Hematopoietic multipotent progenitor cell treated with erythropoietin and hydrocortisone succinate and interleukin-3 and kit ligand, for 6 days (in vitro differentiated cells): ENCODE measurements at regions not wholly inside any gene's neighbourhood (a gene's known extent, or its start where the extent isn't known, plus 50 kb on each side); places are given as distances from the start of the nearest gene placed in this dataset.

Source experiments
- DNase-seq: peaks from one replicate; pipeline ENCODE4 v3.0.0-alpha.2; 2015

DNA sequence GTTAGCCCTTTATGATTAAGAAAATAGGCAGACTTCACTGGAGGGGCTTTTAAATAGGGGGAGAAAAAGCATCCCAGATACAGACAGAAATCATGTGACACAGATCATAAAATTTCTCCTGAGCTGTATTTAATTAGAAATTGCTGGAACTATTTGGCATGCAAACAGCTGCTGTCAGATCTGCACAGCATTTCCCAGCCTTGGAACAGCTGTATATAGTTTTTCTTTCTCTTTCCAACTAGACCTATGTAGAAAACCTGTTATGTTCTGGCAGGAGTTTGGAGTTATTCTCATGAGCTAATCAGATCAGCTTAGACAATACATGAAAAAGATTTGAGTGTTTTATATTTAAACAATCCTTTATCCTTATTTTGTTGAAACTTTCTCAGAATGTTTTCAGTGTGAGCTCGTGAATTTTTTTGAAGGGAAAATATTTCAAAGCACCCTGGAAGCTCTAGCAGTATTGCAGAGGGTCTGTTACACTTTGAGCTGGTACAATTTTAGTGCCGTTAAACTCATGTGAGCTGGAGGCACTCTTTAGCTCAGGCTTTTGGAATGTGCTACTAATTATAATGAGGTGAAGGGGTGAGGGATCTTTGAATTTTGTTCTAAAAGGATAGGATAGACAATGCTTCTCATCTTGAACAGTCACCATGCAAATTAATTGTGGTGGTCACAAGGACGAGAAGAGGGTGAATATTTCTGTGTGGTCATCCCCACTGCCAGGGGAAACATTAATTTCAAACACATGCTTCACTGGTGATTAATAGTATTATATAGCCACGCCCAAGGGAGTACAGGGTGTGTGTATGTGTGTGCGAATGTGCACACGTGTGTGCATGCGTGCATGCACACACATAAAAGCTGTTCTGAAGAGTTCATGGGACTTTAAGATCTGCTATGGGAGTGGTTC lies 239.4 kb upstream of the FBXL7 start:
- DNase-seq: no peak

DNA sequence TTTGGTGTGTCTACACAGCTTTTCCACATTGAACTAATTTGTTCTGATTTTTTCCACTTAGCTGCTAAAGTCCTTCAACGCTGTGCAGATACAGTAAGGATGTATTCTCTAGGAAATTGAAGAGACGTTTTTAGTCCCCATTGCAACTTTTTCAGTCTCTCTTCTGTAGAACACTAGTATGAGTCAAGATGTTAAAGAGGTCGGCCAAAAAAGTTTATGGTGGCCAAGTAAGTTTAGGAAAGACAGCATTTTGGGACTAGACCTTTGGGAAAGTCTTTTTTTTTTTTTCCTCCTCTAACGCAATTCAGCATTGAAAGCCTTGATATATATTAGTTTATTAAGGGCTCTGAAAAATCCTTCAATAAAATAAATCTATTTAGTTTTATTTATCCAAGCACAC lies 243.5 kb upstream of the FBXL7 start:
- no peak for DNase-seq

DNA sequence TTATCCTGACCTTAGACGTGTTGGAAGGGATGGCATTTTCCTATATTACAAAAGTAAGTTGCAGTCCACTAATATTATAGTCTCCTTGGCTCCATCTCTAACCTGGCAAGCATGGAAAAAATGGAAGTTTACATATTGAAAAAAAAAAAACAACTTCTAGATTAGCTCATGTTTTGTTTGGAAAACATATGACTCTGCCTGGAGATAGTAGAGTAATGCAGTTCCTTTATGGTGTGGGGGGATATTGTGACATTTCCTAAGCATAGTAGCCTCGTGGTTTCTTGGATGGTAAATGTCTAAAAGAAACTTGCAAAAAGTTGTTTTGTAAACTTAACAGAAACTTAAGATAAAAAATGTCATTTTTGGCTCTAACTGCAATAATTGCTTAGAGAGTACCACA lies 244.4 kb upstream of the FBXL7 start:
- DNase-seq: no peak

DNA sequence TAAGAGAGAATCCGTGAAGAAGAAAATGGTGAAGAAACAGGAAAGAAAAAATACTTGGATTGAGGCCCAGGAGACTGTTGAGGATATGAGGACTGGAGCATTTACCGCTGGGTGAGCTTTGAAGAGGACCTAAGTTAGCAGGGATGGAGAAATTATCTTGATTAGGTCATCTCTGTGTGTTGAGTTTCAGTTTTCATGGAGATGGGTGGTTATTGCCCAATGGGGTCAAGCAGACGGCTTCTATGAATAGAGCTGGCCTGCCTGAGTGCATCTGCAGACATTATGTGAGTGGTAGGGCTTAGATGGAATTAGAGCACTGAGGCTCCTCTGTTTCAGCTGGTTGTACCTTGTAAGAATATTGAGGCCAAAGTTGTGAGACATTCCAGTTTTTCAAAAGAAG lies 245.4 kb upstream of the FBXL7 start:
- DNase-seq: no peak

DNA sequence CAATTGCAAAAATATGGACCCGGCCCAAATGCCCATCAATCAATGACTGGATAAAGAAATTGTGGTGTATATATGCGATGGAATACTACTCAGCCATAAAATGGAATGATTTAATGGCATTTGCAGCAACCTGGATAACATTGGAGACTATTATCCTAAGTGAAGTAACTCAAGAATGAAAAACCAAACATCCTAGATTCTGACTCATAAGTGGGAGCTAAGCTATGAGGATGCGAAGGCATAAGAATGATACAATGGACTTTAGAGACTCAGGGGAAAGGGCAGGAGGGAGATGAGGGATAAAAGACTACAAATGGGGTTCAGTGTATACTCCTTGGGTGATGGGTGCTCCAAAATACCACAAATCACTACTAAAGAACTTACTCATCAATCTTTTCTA lies 247.6 kb upstream of the FBXL7 start:
- no peak for DNase-seq

DNA sequence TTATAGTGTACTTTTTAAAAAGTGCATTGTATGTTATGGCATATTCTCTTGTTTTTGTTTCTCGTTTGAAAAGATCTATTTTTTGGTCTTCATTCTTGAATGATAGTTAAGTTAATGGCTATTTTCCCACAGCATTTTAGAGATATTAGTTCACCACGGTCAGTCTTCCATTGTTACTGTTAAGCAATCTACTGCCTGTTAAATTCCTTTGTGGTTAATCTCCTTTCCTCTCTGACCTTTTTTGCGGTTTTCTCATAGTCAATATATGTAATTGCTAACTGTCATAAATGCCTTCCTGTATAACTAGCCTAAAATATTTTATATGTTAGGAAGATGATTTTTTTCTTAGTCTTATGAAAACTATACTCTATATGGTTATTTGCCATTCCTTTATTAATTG lies 250.8 kb upstream of the FBXL7 start:
- no peak for DNase-seq

DNA sequence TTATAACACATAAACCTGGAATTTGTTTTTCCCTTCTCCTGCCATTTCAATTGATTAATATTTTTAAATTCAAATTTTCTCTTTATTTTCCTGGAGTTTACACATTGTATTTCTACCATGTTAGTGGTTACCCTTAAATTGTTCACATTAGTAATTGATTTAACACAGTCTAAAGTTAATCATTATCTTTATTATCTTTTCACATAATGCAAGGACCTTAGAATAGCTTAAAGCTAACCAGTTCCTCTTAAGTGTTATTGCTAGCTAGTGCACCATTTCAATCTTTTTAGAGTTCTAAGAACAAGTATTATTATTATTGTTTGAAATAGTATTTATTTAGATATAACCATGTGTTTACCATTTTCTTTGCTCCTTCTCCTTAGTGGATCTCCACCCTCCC lies 251.2 kb upstream of the FBXL7 start:
- no peak for DNase-seq

DNA sequence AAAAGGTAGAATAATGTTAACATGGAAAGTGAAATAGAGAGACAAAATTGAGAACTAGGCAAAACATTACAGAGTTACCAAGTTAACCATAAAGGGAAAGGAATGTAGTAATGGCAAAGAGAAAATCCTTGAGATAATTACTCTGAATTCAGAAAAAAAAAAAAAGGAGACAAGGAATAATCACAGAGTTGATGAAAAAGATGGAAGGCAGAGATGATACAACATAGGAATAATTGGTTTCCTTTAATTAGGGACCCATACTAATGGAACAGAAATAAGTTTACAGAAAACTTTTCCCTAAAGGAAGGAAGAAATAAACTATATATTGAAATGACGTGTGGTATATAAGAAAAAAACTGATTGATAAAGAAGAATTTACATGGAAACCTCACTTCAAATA lies 254.1 kb upstream of the FBXL7 start:
- DNase-seq: no peak

DNA sequence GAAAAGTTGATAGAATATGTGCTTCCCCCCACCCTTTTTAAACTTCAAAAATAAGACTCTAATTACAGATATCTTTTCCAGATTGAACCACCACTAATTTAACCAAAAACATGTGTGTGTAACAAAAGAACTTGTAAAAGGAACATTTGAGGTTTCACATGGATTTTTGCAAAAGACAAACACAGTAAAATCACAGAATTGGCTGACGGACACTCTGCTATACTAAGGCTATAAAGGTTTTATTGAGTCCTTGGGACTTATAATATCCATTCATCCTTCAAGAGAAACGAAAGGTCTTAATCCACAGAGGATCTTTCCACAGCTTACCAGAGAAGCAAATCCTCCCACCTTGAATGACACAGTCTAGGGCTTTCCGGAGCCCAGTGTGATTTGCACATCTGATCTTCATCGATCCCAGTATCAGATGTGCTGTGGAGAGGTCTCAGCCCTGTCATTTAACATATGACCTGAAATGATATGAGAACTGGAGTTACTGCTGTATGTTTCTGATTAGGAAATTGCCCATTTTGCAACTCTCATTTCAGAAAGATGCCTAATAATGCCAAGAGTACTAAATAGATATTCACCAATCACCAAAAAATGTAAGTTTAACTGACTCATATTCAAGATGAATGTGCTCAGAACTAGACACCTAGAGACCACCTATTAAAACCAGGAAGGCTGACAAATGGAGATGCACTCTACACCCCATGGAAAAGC lies 256.5 kb upstream of the FBXL7 start:
- DNase-seq: no peak

DNA sequence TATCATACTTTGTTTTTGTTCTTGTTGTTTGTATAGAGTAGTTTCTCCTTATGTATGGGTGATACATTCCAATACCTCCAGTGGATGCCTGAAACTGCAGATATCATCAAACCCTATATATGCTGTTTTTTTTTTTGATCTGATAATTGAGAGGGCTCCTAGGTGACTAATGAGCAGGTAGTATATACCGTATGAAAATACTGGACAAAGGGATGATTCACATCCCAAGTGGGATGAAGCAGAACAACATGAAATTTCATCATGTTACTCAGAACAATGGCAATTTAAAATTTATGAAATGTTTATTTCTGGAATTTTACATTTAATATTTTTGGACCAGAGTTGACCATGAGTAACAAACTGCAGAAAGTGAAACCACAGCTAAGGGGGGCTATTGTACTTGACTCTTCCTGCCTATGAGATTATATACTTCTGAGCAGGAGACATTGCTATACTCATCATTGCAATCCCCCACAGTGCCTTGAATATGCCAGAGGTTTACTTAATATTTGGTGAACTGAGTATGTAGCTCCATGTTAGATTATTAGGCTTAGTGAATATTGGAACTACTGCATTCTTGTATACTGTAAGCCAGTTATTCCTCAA lies 258.7 kb upstream of the FBXL7 start:
- DNase-seq: no peak

DNA sequence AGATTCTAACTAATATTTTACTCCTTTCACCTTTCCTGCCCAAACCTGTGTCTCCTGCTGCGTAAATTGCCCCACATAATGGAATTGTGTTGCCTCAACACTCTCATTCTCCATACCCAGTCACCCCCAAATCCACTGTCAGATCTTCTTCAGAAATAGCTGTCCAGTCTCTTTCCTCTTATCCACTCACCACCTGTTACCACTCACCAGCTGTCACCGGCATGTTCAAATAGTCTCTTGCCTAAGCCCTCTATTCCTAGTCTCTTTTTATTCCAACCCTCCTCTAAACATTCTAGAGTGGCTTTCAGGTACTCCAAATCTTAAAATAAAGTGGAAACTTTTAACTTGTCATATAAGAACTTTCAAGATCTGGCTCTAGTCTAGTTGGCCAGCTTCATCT lies 262.0 kb upstream of the FBXL7 start:
- DNase-seq: no peak

DNA sequence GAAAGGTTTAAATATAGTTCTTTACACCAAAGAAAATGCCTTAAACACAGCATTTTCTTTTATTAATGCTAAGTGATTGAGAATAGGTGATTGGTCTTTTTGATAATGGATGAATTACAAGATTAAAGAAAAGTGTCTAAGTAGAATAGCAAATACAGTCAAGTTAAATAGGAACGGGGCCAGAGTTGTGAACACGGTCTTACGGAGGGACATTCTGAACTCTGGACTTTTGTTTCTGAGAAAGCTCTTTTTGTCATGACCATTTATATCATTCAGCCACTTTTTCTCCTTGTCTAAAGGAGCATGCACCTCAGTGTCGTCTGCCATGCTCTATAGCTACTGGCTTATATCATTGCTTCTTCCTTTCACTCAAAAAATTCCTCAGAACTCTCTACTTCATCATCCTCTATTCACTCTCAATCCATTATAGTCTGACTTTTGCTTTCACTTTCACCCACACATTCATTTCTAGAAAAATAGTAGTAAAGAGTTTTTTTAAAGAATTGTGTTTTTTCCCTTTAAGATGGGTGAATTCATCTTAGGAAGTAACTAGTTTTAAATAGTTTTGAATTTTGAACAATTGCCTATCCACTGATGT lies 263.0 kb upstream of the FBXL7 start:
- no peak for DNase-seq

DNA sequence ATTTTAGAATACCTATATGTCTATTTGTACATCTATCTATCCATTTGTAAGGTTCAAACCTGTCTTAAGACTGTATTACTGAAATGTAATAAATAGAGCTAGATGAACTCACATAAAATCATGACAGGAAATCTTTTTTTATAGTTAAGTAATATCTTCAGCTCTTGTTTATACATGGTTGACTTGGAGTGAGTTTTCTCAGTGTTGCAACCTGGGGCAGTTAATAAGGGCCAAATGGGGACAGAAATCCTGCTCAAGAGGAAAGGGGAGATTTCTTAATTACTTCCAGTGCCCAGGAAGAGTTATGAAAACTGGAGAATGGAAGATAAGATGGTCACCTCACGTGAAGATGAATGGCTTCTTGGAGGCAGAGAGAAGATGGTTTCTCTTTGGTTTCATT lies 265.1 kb upstream of the FBXL7 start:
- DNase-seq: no peak

DNA sequence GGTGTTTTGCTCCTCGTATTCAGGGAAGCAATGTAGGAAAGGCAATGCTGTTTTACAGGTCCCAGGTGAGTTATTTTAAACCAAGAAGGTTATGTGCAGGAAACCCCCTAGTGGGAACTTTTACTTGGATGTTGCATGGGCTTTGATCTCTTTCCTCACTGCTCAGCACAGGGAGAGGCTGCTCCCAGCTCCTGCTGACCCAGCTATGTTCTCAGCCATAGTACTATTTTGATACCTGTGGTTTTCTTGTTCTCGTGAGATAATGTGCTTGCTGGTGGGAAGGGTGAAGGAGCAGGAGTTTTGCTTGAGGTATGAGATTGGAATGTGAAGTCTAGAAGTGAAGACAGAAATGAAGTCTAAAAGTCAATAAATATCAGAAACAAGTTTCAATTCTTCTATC lies 265.6 kb upstream of the FBXL7 start:
- DNase-seq: no peak

DNA sequence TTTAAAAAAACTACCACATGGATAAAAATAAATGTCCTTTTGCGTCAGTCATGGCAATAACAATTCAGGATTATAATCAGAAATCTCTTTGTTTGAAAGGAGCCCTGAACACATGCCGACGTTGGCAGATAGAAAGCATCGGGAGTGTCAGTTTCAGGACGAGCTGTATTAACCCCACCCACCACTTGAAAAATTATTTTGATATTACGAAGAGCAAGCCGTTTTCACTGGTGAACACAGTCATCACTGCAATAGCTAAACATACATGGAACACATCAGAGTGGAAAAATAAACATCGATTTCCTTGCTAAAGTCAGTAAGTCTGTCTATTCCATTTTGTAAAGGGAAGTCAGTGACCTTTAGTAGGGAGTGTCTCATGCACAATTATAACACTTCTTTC lies 266.4 kb upstream of the FBXL7 start:
- DNase-seq: no peak

DNA sequence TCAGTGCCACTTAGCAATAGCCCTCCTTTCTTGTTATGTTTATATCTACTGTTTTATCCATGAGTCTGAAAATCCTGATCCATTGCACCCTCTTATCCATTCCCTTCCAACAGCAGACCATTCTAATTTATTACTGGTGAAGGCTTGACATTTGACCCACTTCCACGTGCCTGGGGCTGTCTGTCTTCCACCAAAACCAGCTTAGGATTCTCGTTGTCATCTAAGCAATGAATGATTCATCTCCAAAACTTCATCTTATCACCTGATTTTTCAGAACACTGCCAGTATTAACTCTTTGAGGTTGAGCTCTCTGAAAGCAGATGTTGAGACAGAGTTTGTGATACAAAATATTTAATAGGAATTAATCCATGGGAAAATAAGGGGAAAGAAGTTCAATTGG lies 277.8 kb upstream of the FBXL7 start:
- DNase-seq: no peak

DNA sequence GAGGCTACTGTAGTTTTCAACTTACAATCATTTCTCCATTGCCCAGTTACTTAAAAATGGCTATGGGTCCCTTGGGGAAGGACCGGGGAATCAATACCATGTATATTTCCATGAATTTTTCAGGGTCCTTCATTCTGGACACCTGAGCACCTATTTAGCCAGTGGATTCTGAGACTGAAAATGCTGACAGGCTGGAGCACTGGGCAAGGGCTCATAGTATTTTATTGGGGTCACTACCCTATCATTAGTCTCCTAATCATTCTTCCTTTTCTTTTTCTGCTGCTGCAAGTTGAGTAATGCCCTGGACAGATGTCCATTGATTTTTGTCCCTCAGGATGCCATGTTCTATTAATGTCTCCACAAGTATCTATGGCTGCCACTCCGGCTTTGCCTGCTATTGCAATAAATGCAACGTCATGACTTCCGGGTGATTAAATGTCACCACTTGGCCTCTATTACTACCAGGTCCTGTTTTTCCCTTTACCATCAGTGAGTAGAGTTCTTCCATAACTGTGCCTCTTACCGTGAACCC lies 279.3 kb upstream of the FBXL7 start:
- DNase-seq: no peak

DNA sequence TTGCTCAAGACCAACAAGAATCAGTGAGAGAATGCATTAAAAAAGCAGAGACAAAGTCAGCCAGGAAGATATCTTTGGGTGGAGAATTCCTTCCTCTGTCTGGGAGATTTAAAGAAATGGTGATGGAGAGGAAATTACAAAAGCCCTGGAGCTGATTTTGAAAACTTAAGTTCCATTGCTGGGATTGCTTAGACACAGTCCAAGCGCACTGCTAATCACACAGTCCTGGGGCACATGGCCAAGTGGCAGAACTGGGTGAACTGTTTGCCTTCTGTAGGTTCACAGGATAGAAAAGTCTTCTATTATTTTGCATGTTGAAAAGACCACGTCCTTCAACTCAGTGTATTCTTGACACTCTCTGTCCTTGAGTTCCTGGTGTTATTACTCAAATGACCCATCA lies 284.9 kb upstream of the FBXL7 start:
- DNase-seq: no peak

DNA sequence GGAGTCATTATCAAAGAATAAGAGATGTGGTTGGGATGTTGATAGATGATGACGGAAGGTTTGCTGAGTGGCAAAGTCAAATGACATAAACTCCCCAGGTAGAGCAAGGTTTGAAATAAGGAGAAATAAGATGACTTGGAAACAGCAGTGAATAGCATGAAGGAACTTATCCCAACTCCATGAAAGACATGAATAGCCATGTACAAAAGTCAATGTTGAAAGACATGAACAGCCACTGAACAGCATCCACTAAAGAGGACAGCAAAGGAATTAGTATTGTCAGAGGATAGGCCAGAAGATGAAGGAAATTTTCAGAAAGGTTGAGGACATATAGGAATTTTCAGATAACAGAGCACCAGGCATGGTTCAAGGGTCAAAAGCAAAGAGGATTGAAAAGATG lies 286.0 kb upstream of the FBXL7 start:
- no peak for DNase-seq

DNA sequence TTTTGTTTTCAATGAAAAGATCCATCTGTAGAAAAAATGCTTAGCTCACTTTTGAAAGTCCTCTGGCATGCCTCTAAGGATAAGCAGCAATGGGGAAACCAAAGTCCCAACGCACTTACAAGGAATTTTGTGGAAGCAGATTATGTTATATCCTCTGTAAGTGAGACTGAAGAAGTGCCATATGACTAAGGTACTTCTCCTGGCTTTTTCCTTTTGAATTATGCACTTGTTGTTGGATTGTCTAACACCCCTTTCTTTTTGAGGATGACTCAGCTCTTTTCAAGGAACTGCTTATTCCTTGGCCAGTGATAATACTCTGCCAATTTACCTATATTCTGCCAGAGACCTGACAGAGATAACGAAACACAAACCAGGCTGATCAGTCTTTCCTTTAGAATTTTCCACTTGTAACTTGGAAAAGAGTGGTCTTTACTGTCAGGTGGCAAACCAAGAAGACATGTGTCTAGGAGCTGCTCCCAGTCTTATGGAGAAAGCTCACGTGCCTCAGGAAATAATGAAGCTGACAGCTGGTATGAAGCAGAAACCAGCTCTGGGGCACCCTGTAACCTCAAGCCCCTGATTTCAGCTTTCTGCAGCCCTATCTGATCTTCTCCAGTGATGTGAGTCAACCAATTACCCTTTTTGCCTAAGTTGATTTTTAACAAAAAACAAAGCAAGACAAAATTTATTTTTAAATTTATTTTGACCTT lies 290.8 kb upstream of the FBXL7 start:
- DNase-seq: no peak

DNA sequence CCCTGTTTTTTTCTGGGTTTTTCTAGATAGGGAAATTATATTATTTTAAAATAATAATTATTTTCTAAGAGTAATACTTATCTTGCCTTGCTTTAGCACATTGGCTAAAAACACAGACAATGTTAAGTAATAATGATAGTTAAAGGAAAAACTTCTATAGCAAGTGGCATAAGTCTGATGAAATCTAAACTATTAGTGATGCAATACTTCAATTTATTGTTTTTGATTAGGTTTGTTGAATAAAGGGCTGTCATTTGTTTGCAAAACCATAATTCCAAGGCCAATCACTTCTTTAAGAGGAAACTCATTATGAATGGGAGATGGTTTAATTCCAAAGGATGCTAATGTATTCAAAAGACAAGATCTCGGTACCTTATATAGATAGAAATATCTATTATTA lies 293.8 kb upstream of the FBXL7 start:
- no peak for DNase-seq

DNA sequence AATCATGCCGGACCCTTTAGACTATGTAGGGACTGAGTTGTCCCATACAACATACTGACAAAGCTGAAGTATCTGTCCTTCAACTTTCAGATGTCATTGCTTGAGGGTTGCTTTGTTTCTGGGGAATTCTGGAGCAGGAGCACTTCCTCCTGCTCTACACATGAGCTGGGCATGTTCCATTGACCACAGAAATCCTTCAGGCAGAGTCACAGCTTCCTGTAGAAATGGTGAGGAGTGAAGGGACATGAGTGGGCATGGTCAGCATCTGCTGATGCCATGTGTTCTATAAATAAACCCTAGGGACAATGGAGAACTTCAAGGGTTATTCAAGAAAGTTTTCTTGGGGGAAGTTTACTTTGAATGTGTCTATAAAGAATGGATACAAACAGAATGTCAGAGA lies 296.6 kb upstream of the FBXL7 start:
- no peak for DNase-seq

DNA sequence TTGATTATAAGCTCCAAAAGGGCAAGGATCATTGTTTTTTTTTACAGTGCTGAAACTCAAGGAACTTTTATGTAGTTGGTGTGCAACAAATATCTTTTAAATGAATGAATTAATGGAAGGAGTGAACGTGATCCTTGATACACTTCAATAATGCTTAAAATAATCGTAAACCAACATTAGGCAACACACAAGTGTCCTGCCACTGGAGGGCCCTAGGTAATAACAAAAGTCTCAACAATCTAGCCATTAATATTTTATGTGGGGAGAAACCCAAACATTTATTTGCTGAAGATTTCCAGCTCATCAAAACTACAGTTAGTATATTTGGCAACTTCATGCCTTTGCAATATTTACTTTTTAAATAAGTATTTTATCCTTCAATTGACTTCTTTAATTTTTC lies 309.0 kb upstream of the FBXL7 start:
- no peak for DNase-seq
